Panc1 (cell line): ENCODE measurements at regions not wholly inside any gene's neighbourhood (a gene's known extent, or its start where the extent isn't known, plus 50 kb on each side); places are given as distances from the start of the nearest gene placed in this dataset.

Source experiments
- CTCF ChIP-seq: fragments of 450-650 bp; IDR thresholded peaks from 2 replicates; pipeline ENCODE4 v1.5.1; 2017; ENCODE audit warnings: mild to moderate bottlenecking
- POLR2AphosphoS5 ChIP-seq: IDR thresholded peaks from 2 replicates; pipeline ENCODE4 v1.6.1; 2012; ENCODE audit warnings: mild to moderate bottlenecking, low read depth, low read length, moderate library complexity
- TCF7L2 ChIP-seq: IDR thresholded peaks from 2 replicates; pipeline ENCODE4 v1.6.1; 2011; ENCODE audit warnings: mild to moderate bottlenecking, low read depth, low read length, inconsistent platforms
- TF ChIP-seq, protein P1 (sequence below), 2 experiments: IDR thresholded peaks; 2 replicates each; pipeline ENCODE4 v1.6.1; 2011 to 2012; ENCODE audit warnings: low read depth in 2 of 2, control low read depth in 1 of 2, low read length in 1 of 2, mild to moderate bottlenecking in 1 of 2, moderate library complexity in 1 of 2; ENCODE audit not compliant: insufficient read depth in 1 of 2

- TF ChIP-seq CTCF (no peak), POLR2AphosphoS5 (no peak), TCF7L2 (no peak)
- TF ChIP-seq, protein P1, sequence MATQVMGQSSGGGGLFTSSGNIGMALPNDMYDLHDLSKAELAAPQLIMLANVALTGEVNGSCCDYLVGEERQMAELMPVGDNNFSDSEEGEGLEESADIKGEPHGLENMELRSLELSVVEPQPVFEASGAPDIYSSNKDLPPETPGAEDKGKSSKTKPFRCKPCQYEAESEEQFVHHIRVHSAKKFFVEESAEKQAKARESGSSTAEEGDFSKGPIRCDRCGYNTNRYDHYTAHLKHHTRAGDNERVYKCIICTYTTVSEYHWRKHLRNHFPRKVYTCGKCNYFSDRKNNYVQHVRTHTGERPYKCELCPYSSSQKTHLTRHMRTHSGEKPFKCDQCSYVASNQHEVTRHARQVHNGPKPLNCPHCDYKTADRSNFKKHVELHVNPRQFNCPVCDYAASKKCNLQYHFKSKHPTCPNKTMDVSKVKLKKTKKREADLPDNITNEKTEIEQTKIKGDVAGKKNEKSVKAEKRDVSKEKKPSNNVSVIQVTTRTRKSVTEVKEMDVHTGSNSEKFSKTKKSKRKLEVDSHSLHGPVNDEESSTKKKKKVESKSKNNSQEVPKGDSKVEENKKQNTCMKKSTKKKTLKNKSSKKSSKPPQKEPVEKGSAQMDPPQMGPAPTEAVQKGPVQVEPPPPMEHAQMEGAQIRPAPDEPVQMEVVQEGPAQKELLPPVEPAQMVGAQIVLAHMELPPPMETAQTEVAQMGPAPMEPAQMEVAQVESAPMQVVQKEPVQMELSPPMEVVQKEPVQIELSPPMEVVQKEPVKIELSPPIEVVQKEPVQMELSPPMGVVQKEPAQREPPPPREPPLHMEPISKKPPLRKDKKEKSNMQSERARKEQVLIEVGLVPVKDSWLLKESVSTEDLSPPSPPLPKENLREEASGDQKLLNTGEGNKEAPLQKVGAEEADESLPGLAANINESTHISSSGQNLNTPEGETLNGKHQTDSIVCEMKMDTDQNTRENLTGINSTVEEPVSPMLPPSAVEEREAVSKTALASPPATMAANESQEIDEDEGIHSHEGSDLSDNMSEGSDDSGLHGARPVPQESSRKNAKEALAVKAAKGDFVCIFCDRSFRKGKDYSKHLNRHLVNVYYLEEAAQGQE (IDR thresholded peaks at IDR 0.05; ENCODE audit: insufficient read depth in 1 of 2, low read depth in 2 of 2, low read length in 1 of 2): no peak
Observed at GRCh38 chrX:76815754-76816153, 388.2 kb downstream of the MAGEE1 start.
